ENCODE measurements at regions not wholly inside any gene's neighbourhood (a gene's known extent, or its start where the extent isn't known, plus 50 kb on each side); places are given as distances from the start of the nearest gene placed in this dataset.

DNA sequence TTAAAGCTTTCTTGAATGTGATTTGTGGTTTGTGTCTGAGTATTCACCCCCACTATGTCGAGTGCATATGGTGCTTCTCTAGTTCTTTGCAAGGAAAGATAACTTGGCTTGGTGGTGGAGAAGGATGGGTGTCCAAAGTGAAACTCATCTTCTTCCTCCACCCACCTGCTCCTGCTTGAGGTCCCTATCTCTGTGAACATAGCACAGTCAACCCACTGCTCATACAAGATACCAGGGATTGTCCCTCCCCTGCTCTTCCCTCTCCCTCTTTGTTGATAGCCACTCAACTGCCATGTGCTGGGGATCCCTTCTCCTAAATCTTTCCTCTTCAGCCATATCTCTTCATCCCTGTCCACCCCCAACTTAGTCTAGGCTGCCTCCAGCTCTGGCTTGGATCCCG is 176.5 kb downstream of the ASCL4 start:
- no peak overlapping the region for H3K27ac Mint-ChIP-seq (ENCODE audit: unreplicated experiment)
- H3K9me3 Mint-ChIP-seq (ENCODE audit: low read depth): peaks cover 7% of the 10 kb centered on the region
- H3K27me3 Mint-ChIP-seq (ENCODE audit: low read depth): peaks cover 12% of the 10 kb centered on the region
- no peak overlapping the region for H3K4me3 Mint-ChIP-seq (ENCODE audit: unreplicated experiment)
- no peak for DNase-seq (ENCODE audit: low spot score)
- no peaks in the 10 kb centered on the region for H3K36me3 Mint-ChIP-seq (ENCODE audit: low read depth)
- TF ChIP-seq CTCF (IDR thresholded peaks at IDR 0.05): no peak
- H3K4me1 Mint-ChIP-seq (ENCODE audit: low read depth): no peaks in the 10 kb centered on the region

DNA sequence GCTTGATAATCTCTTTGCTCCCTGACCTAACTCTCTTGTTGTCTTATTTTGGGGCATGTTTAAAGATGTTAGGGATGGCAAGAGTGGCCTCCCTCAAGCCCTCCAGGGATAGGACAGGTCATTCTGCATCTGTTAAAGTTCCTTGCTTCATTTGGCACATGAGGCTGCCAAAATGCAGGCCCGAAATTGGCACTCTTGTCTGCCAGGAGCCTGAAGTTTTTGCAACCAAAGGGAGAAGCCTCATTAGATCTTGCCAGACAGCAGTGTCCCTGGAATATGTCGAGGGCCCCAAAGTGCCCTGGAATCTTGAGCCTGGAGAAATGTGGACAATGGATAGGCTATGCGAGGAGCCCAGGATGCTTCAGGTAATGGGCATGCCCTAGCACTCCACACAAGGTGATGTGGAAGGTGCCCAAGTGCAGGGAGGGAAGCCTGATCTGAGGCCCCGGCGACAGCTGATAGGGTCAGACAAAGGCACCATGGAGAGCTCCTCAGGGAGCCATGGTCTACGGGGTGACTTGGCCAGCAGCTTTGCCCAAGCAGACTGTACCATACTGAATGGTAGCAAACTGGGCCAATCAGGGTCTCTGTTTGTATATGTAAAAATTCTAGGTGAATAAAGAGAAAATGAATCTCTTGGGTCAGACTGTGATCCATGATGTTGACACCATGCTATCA is 173.0 kb upstream of the WSCD2 start:
- Mint-ChIP-seq H3K36me3 (ENCODE audit: low read depth) (no peaks in the 10 kb centered on the region), H3K4me3 (ENCODE audit: unreplicated experiment) (no peak overlapping the region), H3K9me3 (ENCODE audit: low read depth) (peaks cover 7% of the 10 kb centered on the region), H3K4me1 (ENCODE audit: low read depth) (no peaks in the 10 kb centered on the region), H3K27me3 (ENCODE audit: low read depth) (peaks cover 9% of the 10 kb centered on the region), H3K27ac (ENCODE audit: unreplicated experiment) (no peak overlapping the region)
- no peak for DNase-seq (ENCODE audit: low spot score)
- TF ChIP-seq CTCF (IDR thresholded peaks at IDR 0.05): no peak

DNA sequence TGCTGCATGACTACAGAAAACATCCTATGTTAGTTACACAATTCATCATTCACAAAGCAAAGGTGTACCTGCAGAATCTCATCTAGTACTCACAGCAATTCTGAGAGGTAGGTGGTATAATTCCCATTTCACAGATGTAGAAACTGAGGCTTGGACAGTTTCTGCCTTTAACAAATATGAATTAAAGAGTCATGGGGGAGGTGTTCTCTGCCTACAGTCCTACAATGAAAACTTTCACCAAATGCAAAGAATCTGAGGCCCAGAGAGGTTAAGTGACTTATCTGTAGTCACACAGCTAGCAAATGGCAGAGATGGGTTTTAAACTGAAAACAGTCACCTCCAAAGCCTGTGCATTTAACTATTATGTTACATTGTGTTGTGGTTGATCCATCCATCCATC is 171.6 kb upstream of the WSCD2 start:
- H3K9me3 Mint-ChIP-seq (ENCODE audit: low read depth): peaks cover 3% of the 10 kb centered on the region
- no peak overlapping the region for H3K4me3 Mint-ChIP-seq (ENCODE audit: unreplicated experiment)
- H3K4me1 Mint-ChIP-seq (ENCODE audit: low read depth): no peaks in the 10 kb centered on the region
- no peak overlapping the region for H3K27ac Mint-ChIP-seq (ENCODE audit: unreplicated experiment)
- no peak for TF ChIP-seq CTCF (IDR thresholded peaks at IDR 0.05)
- peaks cover 9% of the 10 kb centered on the region for H3K27me3 Mint-ChIP-seq (ENCODE audit: low read depth)
- H3K36me3 Mint-ChIP-seq (ENCODE audit: low read depth): no peaks in the 10 kb centered on the region
- no peak for DNase-seq (ENCODE audit: low spot score)

DNA sequence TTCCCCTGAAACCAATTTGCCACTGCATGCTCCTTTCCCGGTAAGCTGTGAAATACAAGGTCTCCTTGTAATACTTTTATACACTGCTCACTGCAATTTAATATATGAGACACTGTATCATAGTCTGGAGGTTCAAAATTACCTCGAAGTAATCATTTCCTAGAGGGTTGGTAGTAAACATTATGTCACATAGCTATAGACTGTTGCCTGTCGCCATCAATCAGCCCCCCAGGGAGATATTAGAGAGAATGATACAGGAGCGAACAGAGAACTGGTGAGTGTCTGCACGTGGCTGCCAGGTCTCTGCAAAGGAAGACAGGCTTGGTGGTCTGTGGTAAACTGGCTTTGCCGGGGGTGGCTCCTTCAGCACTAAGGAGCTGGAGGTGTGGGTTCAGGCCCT is 165.5 kb upstream of the WSCD2 start:
- H3K4me1 Mint-ChIP-seq (ENCODE audit: low read depth): no peaks in the 10 kb centered on the region
- no peak overlapping the region for H3K27ac Mint-ChIP-seq (ENCODE audit: unreplicated experiment)
- no peaks in the 10 kb centered on the region for H3K9me3 Mint-ChIP-seq (ENCODE audit: low read depth)
- H3K36me3 Mint-ChIP-seq (ENCODE audit: low read depth): no peaks in the 10 kb centered on the region
- peaks cover 2% of the 10 kb centered on the region for H3K27me3 Mint-ChIP-seq (ENCODE audit: low read depth)
- DNase-seq (ENCODE audit: low spot score): no peak
- TF ChIP-seq CTCF (IDR thresholded peaks at IDR 0.05): no peak
- no peak overlapping the region for H3K4me3 Mint-ChIP-seq (ENCODE audit: unreplicated experiment)

GRCh38 chr12:107967170-107967569 is 161.9 kb upstream of the WSCD2 start:
- Mint-ChIP-seq H3K4me3 (ENCODE audit: unreplicated experiment) (no peak overlapping the region), H3K36me3 (ENCODE audit: low read depth) (no peaks in the 10 kb centered on the region), H3K9me3 (ENCODE audit: low read depth) (no peaks in the 10 kb centered on the region), H3K27ac (ENCODE audit: unreplicated experiment) (no peak overlapping the region), H3K27me3 (ENCODE audit: low read depth) (peaks cover 2% of the 10 kb centered on the region), H3K4me1 (ENCODE audit: low read depth) (no peaks in the 10 kb centered on the region)
- no peak for TF ChIP-seq CTCF (IDR thresholded peaks at IDR 0.05)
- DNase-seq (ENCODE audit: low spot score): no peak

Measured in chondrocyte (in vitro differentiated cells).